HEK293T (cell line): ENCODE measurements at regions not wholly inside any gene's neighbourhood (a gene's known extent, or its start where the extent isn't known, plus 50 kb on each side); places are given as distances from the start of the nearest gene placed in this dataset.

Experiments
- CTCF ChIA-PET: fragments of 350-600 bp; formaldehyde crosslinking; extraction: SDS; loops from one replicate; lab custom pipeline; 2021; ENCODE audit warnings: antibody characterized with exemption, inconsistent platforms; lab: Yijun Ruan, JAX
- POLR2A ChIA-PET: fragments of 350-600 bp; formaldehyde crosslinking; extraction: SDS; loops from one replicate; lab custom pipeline; 2020; ENCODE audit warnings: antibody characterized with exemption, inconsistent platforms; lab: Yijun Ruan, JAX
- DNase-seq: peaks from one replicate; pipeline ENCODE4 v3.0.0; 2012; ENCODE audit warnings: mixed read lengths; ENCODE audit errors: extremely low spot score
- ARNT ChIP-seq: fragments of 450-650 bp; IDR thresholded peaks from 2 replicates; pipeline ENCODE4 v1.6.1; 2017; ENCODE audit warnings: mild to moderate bottlenecking
- BHLHE40 ChIP-seq: fragments of 450-650 bp; IDR thresholded peaks from 2 replicates; pipeline ENCODE4 v1.6.1; 2016; ENCODE audit warnings: mild to moderate bottlenecking, moderate library complexity, borderline replicate concordance
- CTBP1 ChIP-seq: fragments of 450-650 bp; IDR thresholded peaks from 2 replicates; pipeline ENCODE4 v1.6.1; 2016; ENCODE audit warnings: borderline replicate concordance
- ELF4 ChIP-seq: fragments of 450-650 bp; IDR thresholded peaks from 2 replicates; pipeline ENCODE4 v1.6.1; 2017; ENCODE audit warnings: antibody characterized with exemption
- FOXA1 ChIP-seq: fragments of 450-650 bp; IDR thresholded peaks from 2 replicates; pipeline ENCODE4 v1.6.1; 2016; ENCODE audit warnings: mild to moderate bottlenecking
- FOXK2 ChIP-seq: fragments of 450-650 bp; IDR thresholded peaks from 2 replicates; pipeline ENCODE4 v1.6.1; 2016; ENCODE audit warnings: mild to moderate bottlenecking
- FOXM1 ChIP-seq: fragments of 450-650 bp; IDR thresholded peaks from 2 replicates; pipeline ENCODE4 v1.6.1; 2017; ENCODE audit warnings: mild to moderate bottlenecking, borderline replicate concordance
- HDGF ChIP-seq: fragments of 450-650 bp; IDR thresholded peaks from 2 replicates; pipeline ENCODE4 v1.6.1; 2017; ENCODE audit warnings: antibody characterized with exemption, borderline replicate concordance
- L3MBTL2 ChIP-seq: fragments of 450-650 bp; conservative IDR thresholded peaks from 2 replicates; pipeline ENCODE4 v1.6.1; 2016; ENCODE audit warnings: mild to moderate bottlenecking
- LEF1 ChIP-seq: fragments of 450-650 bp; IDR thresholded peaks from 2 replicates; pipeline ENCODE4 v1.6.1; 2017; ENCODE audit warnings: mild to moderate bottlenecking, borderline replicate concordance
- NFRKB ChIP-seq: fragments of 450-650 bp; IDR thresholded peaks from 2 replicates; pipeline ENCODE4 v1.6.1; 2016; ENCODE audit warnings: mild to moderate bottlenecking, moderate library complexity
- SP1 ChIP-seq: fragments of 450-650 bp; IDR thresholded peaks from 2 replicates; pipeline ENCODE4 v1.6.1; 2017
- SUZ12 ChIP-seq: fragments of 450-650 bp; IDR thresholded peaks from 2 replicates; pipeline ENCODE4 v1.6.1; 2016; ENCODE audit warnings: mild to moderate bottlenecking
- TARDBP ChIP-seq: fragments of 450-650 bp; IDR thresholded peaks from 2 replicates; pipeline ENCODE4 v1.6.1; 2016
- ZNF384 ChIP-seq: fragments of 450-650 bp; IDR thresholded peaks from 2 replicates; pipeline ENCODE4 v1.6.1; 2016
- TF ChIP-seq, protein P1 (sequence below): fragments of 450-650 bp; IDR thresholded peaks from 2 replicates; pipeline ENCODE4 v1.6.1; 2016

DNA sequence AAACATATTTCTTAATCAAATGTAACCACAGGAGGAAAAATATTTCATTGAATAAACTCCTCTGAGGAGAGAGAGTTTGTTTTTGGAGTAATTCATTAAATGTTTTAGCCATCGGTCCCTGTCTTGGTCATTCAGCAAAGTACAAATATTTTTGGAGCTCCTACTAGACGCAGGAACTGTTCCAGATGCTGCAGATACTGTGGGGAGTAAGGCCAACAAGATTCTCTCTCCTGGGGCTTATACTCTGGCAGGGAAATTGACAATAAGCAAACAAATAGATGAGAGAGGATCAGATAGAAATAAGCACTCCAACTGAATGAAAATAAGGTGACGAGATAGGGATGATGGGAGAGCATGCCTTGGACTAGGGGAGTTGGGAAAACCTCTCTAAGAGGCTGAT, 264.1 kb downstream of the TTC8 start:
- CTCF ChIA-PET: no interaction called here
- POLR2A ChIA-PET: no interaction called here
- TF ChIP-seq ELF4 (no peak), ARNT (no peak), ZNF384 (no peak), FOXM1 (no peak), SUZ12 (no peak), BHLHE40 (no peak), LEF1 (no peak), HDGF (no peak), CTBP1 (no peak), FOXA1 (no peak), SP1 (no peak), L3MBTL2 (no peak), FOXK2 (no peak), NFRKB (no peak), TARDBP (no peak)
- TF ChIP-seq, protein P1, sequence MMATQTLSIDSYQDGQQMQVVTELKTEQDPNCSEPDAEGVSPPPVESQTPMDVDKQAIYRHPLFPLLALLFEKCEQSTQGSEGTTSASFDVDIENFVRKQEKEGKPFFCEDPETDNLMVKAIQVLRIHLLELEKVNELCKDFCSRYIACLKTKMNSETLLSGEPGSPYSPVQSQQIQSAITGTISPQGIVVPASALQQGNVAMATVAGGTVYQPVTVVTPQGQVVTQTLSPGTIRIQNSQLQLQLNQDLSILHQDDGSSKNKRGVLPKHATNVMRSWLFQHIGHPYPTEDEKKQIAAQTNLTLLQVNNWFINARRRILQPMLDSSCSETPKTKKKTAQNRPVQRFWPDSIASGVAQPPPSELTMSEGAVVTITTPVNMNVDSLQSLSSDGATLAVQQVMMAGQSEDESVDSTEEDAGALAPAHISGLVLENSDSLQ: no peak

DNA sequence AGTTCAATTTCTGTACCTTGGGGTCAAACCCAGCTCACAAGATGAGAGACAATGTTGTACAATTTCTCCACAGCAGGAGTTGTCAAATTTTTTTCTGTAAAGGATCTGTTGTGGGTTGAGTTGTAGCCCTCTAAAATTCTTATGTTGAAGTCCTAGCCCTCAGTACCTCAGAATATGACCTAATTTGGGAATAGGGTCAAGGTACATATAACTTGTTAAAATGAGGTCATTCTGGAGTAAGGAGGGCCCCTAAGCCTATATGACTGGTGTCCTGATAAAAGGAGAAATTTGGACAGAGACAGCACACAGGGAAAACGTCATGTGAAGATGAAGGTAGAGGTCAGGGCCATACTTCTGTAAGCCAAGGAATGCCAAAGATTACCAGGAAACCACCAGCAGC, 264.9 kb downstream of the TTC8 start:
- DNase-seq: no peak
- CTCF ChIA-PET: no interaction called here
- TF ChIP-seq SUZ12 (no peak), FOXM1 (no peak), NFRKB (no peak), BHLHE40 (no peak), ARNT (no peak), CTBP1 (no peak), ZNF384 (no peak), ELF4 (no peak), LEF1 (no peak), FOXK2 (no peak), SP1 (no peak), TARDBP (no peak), FOXA1 (no peak), HDGF (no peak), L3MBTL2 (no peak)
- TF ChIP-seq, protein P1: no peak
- POLR2A ChIA-PET: no interaction called here

More for the DNA sequence above, 264.1 kb downstream of the TTC8 start:
- DNase-seq: no peak

DNA sequence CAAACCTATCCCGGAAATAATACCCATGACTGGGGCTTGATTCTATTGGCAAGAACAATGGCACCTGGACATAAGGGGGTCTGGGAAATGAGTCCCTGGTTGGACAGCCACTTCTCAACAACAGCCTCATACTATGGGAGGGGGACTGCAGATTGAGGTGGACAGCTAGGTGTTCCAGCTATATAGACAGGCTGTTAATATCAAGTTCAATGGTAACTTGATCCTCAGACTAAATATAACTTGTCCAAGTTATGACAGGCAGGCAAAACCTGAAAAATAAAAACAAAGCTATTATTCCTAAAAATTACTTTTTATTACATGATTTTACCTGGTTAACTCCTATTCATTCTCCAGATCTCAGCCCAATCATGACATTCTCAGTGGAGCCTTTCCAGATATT, 267.3 kb downstream of the TTC8 start:
- no peak for TF ChIP-seq L3MBTL2
- no peak for TF ChIP-seq FOXM1
- no peak for TF ChIP-seq ARNT
- TF ChIP-seq FOXA1: no peak
- TF ChIP-seq FOXK2: no peak
- TF ChIP-seq CTBP1: no peak
- no peak for TF ChIP-seq LEF1
- TF ChIP-seq SP1: no peak
- TF ChIP-seq ELF4: no peak
- no peak for TF ChIP-seq HDGF
- TF ChIP-seq ZNF384: no peak
- TF ChIP-seq NFRKB: no peak
- no peak for TF ChIP-seq SUZ12
- TF ChIP-seq BHLHE40: no peak
- TF ChIP-seq, protein P1: no peak
- no peak for TF ChIP-seq TARDBP
- no peak for DNase-seq
- CTCF ChIA-PET: no interaction called here
- POLR2A ChIA-PET: no interaction called here

DNA sequence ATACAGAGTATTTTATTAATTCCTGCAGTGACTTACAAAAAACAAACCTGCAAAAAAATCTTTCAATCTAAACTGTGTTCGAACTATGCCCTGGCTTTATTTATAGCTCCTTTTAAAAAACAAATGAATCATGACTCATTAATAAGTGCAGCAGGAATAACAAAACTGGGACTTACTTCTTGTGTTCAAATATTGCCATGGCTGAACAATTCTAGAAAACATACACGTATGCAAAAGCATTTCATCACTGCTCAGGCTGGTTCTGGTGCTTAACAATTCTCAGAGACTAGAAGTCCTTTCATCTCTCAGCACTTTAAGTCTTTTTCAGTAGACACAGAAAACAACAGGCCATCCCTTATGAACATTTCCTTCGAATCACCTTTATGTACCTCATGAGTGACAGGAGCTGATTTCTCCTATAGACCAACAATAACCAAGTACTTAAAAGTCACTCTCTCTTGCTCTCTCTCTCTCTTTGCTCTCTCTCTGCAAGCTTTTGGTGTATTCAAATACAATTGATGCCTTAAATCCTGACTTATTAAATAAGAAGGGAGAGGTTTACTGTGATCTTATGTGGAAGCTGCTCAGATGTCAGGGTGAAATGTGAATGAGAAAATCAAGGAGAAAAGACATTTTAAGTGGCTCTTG, 268.8 kb downstream of the TTC8 start:
- POLR2A ChIA-PET: no interaction called here
- no peak for TF ChIP-seq SUZ12
- no peak for TF ChIP-seq HDGF
- TF ChIP-seq NFRKB: no peak
- no peak for TF ChIP-seq L3MBTL2
- no peak for TF ChIP-seq FOXM1
- no peak for TF ChIP-seq ZNF384
- no peak for TF ChIP-seq SP1
- no peak for TF ChIP-seq FOXK2
- TF ChIP-seq ARNT: no peak
- TF ChIP-seq BHLHE40: no peak
- TF ChIP-seq TARDBP: no peak
- no peak for TF ChIP-seq FOXA1
- DNase-seq: no peak
- CTCF ChIA-PET: interaction anchor here (0.6 kb wide), 1 partner anchor 70 kb away, joined by 4 read pairs; no protein-coding TSS in a partner anchor

DNA sequence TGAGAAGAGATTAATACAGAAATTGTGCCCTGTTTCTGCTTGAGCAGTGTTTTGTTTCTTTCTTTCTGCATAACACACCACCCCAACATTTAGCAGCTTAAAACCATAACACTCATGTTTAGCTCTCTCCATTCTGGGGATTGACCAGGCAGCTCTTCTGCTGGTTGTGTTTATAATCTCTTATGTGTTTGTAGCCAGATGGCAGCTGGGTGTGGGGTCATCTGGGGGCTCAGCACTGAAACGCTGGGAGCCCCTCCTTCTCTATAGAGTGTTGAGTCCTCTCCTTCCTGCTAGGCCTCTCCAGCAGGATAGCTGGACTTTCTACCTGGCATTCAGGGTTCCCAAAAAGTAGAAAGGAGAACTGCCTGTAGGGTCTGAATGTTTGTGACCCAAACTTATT, 270.6 kb downstream of the TTC8 start:
- TF ChIP-seq ELF4 (no peak), FOXA1 (no peak), FOXK2 (no peak), ZNF384 (no peak), CTBP1 (no peak), ARNT (no peak), SUZ12 (no peak), HDGF (no peak), L3MBTL2 (no peak), NFRKB (no peak), FOXM1 (no peak), LEF1 (no peak), TARDBP (no peak), SP1 (no peak), BHLHE40 (no peak)
- TF ChIP-seq, protein P1: no peak
- POLR2A ChIA-PET: no interaction called here
- no peak for DNase-seq
- CTCF ChIA-PET: no interaction called here
